Right lobe of liver (tissue), 6 donors: ENCODE measurements at regions not wholly inside any gene's neighbourhood (a gene's known extent, or its start where the extent isn't known, plus 50 kb on each side); places are given as distances from the start of the nearest gene placed in this dataset.

Experiments used
- ATAC-seq, 4 donors: fragments of 200-7000 bp; cut with Tn5 transposase; one replicate each; pipeline ENCODE4 v1.9.1; 2020; ENCODE audit warnings: mild to moderate bottlenecking in 4 of 4, moderate library complexity in 4 of 4
- DNase-seq, 3 donors: peaks; one replicate each; pipeline ENCODE4 v3.0.0-alpha.2; 2020
- H3K27ac ChIP-seq, 3 donors: fragments of 200-600 bp; one replicate each; pipeline ENCODE4 v1.8.0; 2022
- H3K27me3 ChIP-seq, 2 donors: fragments of 200-600 bp; one replicate each; pipeline ENCODE4 v1.8.0; 2022
- H3K36me3 ChIP-seq, 4 donors: fragments of 200-600 bp; sonication (generic) in 1 of 4; one replicate each; pipeline versions ENCODE4 v1.5.1 to v1.8.0; 2017 to 2022; ENCODE audit warnings: control low read depth in 1 of 4
- H3K4me1 ChIP-seq, 4 donors: fragments of 200-600 bp; sonication (generic) in 1 of 4; one replicate each; pipeline versions ENCODE4 v1.5.1 to v1.8.0; 2017 to 2022; ENCODE audit warnings: control low read depth in 1 of 4
- H3K4me3 ChIP-seq, 3 donors: fragments of 200-600 bp; one replicate each; pipeline ENCODE4 v1.8.0; 2022
- H3K9me3 ChIP-seq, 4 donors: fragments of 200-600 bp; sonication (generic) in 1 of 4; one replicate each; pipeline versions ENCODE4 v1.5.1 to v1.8.0; 2017 to 2022; ENCODE audit warnings: control low read depth in 1 of 4
- POLR2A ChIP-seq: fragments of 450-650 bp; IDR thresholded peaks from one replicate; pipeline ENCODE4 v1.6.1; 2017; ENCODE audit warnings: antibody characterized with exemption, mild to moderate bottlenecking
- WGBS: methylation state at CpG from one replicate; pipeline ENCODE4 v1.1.6; 2018; ENCODE audit warnings: low coverage, low lambda C conversion rate; ENCODE audit not compliant: insufficient coverage; ENCODE audit errors: missing lambda C conversion rate; 5-methylcytosine and 5-hydroxymethylcytosine counted together
- intact Hi-C, 2 donors: fragments of 100-400 bp; cut with DNase I; formaldehyde crosslinking; loops; one replicate each; pipeline versions ENCODE4 v1.11.2 to v1.14.1; 2022
- TF ChIP-seq, protein P1 (sequence below), 4 donors: fragments of 200-600 bp in 3 of 4; fragments of 450-650 bp in 1 of 4; IDR thresholded peaks; one replicate each; pipeline versions ENCODE4 v1.5.1 to v1.8.0; 2016 to 2022; ENCODE audit warnings: antibody characterized with exemption in 4 of 4, mild to moderate bottlenecking in 2 of 4
- donor health status: DM: no; HTN: yes; CAD: no.
- donor health status: DM: no; HTN: no; CAD: no.
- donor health status: DM: no; HTN: no; CAD: no.
- donor health status: DM: no; HTN: yes; CAD: no.
- donor health status: DM: no; HTN: yes; CAD: no.

DNA sequence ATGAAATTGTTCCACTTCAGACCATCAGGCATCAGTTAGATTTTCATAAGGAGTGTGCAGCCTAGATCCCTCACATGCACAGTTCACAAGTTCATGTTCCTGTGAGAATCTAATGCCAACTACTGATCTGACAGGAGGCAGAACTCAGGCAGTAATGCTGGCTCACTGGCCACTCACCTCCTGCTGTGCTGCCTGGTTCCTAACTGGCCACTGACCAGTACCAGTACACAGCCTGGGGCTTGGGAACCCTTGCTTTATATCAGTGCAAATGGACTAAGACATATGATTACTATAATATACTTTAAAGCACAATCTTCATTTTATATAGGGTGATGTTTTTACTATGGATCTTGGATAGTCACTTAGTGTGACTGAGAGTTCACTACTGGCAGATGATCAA is 259.2 kb downstream of the SLCO4C1 start:
- Histone ChIP-seq H3K27ac (no peak overlapping the region), H3K4me3 (no peak overlapping the region), H3K9me3 (no peaks in the 10 kb centered on the region), H3K27me3 (no peaks in the 10 kb centered on the region), H3K4me1 (no peaks in the 10 kb centered on the region), H3K36me3 (no peaks in the 10 kb centered on the region)
- no peak for ATAC-seq
- intact Hi-C loops, result no loop called here
- TF ChIP-seq POLR2A, result no peak
- TF ChIP-seq, protein P1, sequence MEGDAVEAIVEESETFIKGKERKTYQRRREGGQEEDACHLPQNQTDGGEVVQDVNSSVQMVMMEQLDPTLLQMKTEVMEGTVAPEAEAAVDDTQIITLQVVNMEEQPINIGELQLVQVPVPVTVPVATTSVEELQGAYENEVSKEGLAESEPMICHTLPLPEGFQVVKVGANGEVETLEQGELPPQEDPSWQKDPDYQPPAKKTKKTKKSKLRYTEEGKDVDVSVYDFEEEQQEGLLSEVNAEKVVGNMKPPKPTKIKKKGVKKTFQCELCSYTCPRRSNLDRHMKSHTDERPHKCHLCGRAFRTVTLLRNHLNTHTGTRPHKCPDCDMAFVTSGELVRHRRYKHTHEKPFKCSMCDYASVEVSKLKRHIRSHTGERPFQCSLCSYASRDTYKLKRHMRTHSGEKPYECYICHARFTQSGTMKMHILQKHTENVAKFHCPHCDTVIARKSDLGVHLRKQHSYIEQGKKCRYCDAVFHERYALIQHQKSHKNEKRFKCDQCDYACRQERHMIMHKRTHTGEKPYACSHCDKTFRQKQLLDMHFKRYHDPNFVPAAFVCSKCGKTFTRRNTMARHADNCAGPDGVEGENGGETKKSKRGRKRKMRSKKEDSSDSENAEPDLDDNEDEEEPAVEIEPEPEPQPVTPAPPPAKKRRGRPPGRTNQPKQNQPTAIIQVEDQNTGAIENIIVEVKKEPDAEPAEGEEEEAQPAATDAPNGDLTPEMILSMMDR (IDR thresholded peaks at IDR 0.05), result no peak
- DNase-seq, result no peak

DNA sequence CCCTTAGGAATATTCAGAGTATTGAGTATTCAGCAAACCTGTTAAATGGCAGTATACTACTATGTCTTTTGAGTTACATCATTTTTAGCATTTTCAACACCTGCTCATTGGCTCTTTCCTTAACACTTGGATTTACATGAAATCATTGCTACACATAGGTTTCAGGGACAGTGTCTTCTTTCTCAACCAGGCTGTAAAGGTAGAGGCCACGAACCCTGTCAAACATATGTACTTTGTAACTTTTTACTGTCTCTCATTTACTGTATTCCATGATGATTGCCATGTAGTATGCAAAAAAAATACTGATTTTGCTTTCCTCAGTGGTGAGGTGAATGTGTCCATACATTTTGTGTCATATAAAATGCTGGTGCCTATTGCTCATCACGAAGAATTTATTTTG is 264.4 kb downstream of the SLCO4C1 start:
- intact Hi-C loops, result no loop called here
- no peak for DNase-seq
- 45% methylated on average over 2 of the region's 2 CpGs for WGBS
- no peak for ATAC-seq
- Histone ChIP-seq H3K36me3 (no peaks in the 10 kb centered on the region), H3K4me1 (no peaks in the 10 kb centered on the region), H3K27me3 (no peaks in the 10 kb centered on the region), H3K4me3 (no peak overlapping the region), H3K9me3 (no peaks in the 10 kb centered on the region), H3K27ac (no peak overlapping the region)
- TF ChIP-seq POLR2A, result no peak
- TF ChIP-seq, protein P1 (IDR thresholded peaks at IDR 0.05), result no peak

DNA sequence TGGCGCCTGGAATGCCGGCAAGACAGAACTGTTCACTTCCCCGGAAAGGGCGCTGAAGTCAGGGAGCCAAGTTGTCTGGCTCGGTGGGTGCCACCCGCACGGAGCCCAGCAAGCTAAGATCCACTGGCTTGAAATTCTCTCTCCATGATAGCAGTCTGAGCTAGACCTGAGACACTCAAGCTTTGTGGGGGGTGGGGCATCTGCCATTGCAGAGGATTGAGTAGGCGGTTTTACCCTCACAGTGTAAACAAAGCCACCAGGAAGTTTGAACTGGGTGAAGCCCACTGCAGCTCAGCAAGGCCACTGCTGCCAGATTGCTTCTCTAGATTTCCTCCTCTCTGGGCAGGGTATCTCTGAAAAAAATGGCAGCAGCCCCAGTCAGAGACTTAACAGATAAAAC is 277.4 kb downstream of the SLCO4C1 start:
- intact Hi-C loops, result no loop called here
- no peaks in the 10 kb centered on the region for H3K9me3 ChIP-seq

DNA sequence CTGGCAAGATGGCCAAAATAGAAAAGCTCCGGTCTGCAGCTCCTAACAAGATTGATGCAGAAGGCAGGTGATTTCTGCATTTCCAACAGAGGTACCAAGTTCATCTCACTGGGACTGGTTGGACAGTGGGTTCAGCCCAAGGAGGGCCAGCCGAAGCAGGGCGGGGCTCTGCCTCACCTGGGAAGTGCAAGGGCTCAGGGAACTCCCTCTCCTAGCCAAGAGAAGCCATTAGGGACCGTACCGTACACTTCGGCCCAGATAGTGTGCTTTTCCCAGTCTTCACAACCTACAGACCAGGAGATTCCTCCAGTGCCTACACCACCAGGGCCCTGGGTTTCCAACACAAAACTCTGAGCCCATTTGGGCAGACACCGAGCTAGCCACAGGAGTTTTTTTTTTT is 277.8 kb downstream of the SLCO4C1 start:
- no peak for ATAC-seq
- Histone ChIP-seq H3K27ac (no peak overlapping the region), H3K27me3 (no peaks in the 10 kb centered on the region), H3K36me3 (no peaks in the 10 kb centered on the region), H3K4me1 (no peaks in the 10 kb centered on the region), H3K4me3 (no peak overlapping the region), H3K9me3 (no peaks in the 10 kb centered on the region)
- peak in 1 of 3 donors; percentile 27 for DNase-seq
- 24% methylated on average over 2 of the region's 7 CpGs for WGBS
- TF ChIP-seq, protein P1 (IDR thresholded peaks at IDR 0.05), result no peak
- TF ChIP-seq POLR2A, result no peak
- intact Hi-C loops, result no loop called here

More for the DNA sequence above, 277.4 kb downstream of the SLCO4C1 start:
- H3K27ac ChIP-seq, result no peak overlapping the region
- H3K27me3 ChIP-seq, result no peaks in the 10 kb centered on the region
- H3K4me1 ChIP-seq, result no peaks in the 10 kb centered on the region
- no peak overlapping the region for H3K4me3 ChIP-seq
- ATAC-seq, result no peak
- no peaks in the 10 kb centered on the region for H3K36me3 ChIP-seq
- TF ChIP-seq, protein P1 (IDR thresholded peaks at IDR 0.05), result no peak
- TF ChIP-seq POLR2A, result no peak
- 85% methylated on average over 7 of the region's 8 CpGs for WGBS
- no peak for DNase-seq

DNA sequence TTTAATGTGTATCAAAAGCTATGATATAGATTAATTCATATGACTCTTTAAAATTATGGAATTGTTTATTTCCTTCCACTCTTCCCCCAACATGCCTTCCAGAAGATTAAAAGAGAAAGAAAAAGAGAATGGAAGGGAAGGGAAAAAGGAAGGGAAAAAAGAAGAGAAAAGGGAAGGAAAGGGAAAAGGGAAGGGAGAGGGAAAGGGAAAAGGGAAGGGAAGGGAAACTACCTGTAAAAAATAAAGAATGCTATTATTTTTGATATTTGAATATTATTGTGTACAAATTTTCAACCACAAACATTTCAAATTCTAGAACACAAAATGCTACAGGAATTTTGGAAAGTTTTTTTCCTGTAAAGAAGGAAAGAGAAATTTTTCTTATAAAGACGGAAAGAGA is 281.7 kb downstream of the SLCO4C1 start:
- H3K27ac ChIP-seq, result no peak overlapping the region
- DNase-seq (no peak), ATAC-seq (no peak)
- H3K4me3 ChIP-seq, result no peak overlapping the region
- intact Hi-C loops, result no loop called here
- WGBS, result 39% methylated on average over 1 of the region's 1 CpG
- no peaks in the 10 kb centered on the region for H3K4me1 ChIP-seq
- no peaks in the 10 kb centered on the region for H3K36me3 ChIP-seq
- no peaks in the 10 kb centered on the region for H3K27me3 ChIP-seq
- no peaks in the 10 kb centered on the region for H3K9me3 ChIP-seq
- no peak for TF ChIP-seq POLR2A
- TF ChIP-seq, protein P1 (IDR thresholded peaks at IDR 0.05), result no peak
